ENCODE measurements at regions not wholly inside any gene's neighbourhood (a gene's known extent, or its start where the extent isn't known, plus 50 kb on each side); places are given as distances from the start of the nearest gene placed in this dataset.
"Not testable (repeated sequence)": the region's sequence is repeated elsewhere in the genome, so short reads cannot be mapped to it uniquely, and the experiment has no call there.

DNA sequence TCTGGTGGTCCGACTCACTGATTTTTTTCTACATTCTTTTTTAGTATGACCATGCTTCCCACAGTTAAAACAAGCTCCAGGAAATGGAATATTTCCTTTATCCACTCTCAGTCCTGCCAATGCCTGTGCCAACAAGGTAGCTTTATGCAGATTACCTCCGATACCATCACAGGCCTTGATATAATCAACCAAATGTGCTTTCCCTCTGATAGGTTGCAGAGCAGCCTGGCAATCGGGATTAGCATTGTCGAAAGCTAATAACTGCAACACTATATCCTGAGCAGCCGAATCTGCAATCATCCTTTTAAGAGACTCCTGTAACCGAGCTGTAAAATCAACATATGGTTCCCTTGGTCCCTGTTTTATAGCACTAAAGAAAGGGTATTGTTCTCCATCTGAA, 122.3 kb upstream of the IGFBP3 start:
- not testable (repeated sequence) for TF ChIP-seq EZH2phosphoT487 (IDR thresholded peaks at IDR 0.05; ENCODE audit: borderline replicate concordance, low read depth, low read length)
- TF ChIP-seq, protein P1, sequence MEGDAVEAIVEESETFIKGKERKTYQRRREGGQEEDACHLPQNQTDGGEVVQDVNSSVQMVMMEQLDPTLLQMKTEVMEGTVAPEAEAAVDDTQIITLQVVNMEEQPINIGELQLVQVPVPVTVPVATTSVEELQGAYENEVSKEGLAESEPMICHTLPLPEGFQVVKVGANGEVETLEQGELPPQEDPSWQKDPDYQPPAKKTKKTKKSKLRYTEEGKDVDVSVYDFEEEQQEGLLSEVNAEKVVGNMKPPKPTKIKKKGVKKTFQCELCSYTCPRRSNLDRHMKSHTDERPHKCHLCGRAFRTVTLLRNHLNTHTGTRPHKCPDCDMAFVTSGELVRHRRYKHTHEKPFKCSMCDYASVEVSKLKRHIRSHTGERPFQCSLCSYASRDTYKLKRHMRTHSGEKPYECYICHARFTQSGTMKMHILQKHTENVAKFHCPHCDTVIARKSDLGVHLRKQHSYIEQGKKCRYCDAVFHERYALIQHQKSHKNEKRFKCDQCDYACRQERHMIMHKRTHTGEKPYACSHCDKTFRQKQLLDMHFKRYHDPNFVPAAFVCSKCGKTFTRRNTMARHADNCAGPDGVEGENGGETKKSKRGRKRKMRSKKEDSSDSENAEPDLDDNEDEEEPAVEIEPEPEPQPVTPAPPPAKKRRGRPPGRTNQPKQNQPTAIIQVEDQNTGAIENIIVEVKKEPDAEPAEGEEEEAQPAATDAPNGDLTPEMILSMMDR (conservative IDR thresholded peaks at IDR 0.05; ENCODE audit: low read length) = not testable (repeated sequence)
